ENCODE measurements at regions not wholly inside any gene's neighbourhood (a gene's known extent, or its start where the extent isn't known, plus 50 kb on each side); places are given as distances from the start of the nearest gene placed in this dataset.

GRCh38 chr12:70083677-70084020 lies 159.6 kb upstream of the CNOT2 start:
- Mint-ChIP-seq H3K27ac (no peak overlapping the region), H3K9me3 (peaks cover 19% of the 10 kb centered on the region), H3K36me3 (ENCODE audit: low read depth) (peaks cover 5% of the 10 kb centered on the region), H3K4me1 (peaks cover 5% of the 10 kb centered on the region), H3K27me3 (ENCODE audit: insufficient read depth, low read depth, poor library complexity) (peaks cover 4% of the 10 kb centered on the region), H3K4me3 (no peak overlapping the region)
- H4K20me1 ChIP-seq (replicated peaks; ENCODE audit: insufficient read depth) = no peaks in the 10 kb centered on the region
- H3K4me2 ChIP-seq = no peak overlapping the region
- no peak for ATAC-seq
- no peak overlapping the region for H3K4me3 ChIP-seq
- DNase-seq (ENCODE audit: low spot score) = no peak
- H3F3A ChIP-seq (replicated peaks; ENCODE audit: low read depth) = no peaks in the 10 kb centered on the region
- H3K27me3 ChIP-seq (ENCODE audit: insufficient read depth) = no peaks in the 10 kb centered on the region
- TF ChIP-seq CREB1 (CRISPR knock-in tag; IDR thresholded peaks at IDR 0.05; ENCODE audit: low read depth) (no peak), STAT1 (IDR thresholded peaks at IDR 0.05; ENCODE audit: unreplicated experiment) (no peak), ETS1 (IDR thresholded peaks at IDR 0.05) (no peak), ZNF331 (CRISPR knock-in tag; IDR thresholded peaks at IDR 0.05; ENCODE audit: low read depth) (no peak), JUNB (IDR thresholded peaks at IDR 0.05; ENCODE audit: unreplicated experiment) (no peak), CTCF (conservative IDR thresholded peaks at IDR 0.05; ENCODE audit: low read depth in 2 of 2) (no peak), REST (IDR thresholded peaks at IDR 0.05; ENCODE audit: unreplicated experiment) (no peak), ZNF462 (CRISPR knock-in tag; IDR thresholded peaks at IDR 0.05) (no peak), NANOG (IDR thresholded peaks at IDR 0.05; ENCODE audit: borderline replicate concordance) (no peak), EZH2 (IDR thresholded peaks at IDR 0.05; ENCODE audit: low read depth, unreplicated experiment) (no peak), ZNF114 (CRISPR knock-in tag; IDR thresholded peaks at IDR 0.05) (no peak), EZH2phosphoT487 (IDR thresholded peaks at IDR 0.05; ENCODE audit: unreplicated experiment) (no peak), POLR2AphosphoS5 (IDR thresholded peaks at IDR 0.05; ENCODE audit: low read depth) (no peak)
- H3K36me3 ChIP-seq (ENCODE audit: insufficient read depth) = no peaks in the 10 kb centered on the region
- H3K4me1 ChIP-seq (ENCODE audit: insufficient read depth) = no peaks in the 10 kb centered on the region; the same call in 1 of the 2 replicates
- H2AFZ ChIP-seq = no peak overlapping the region
- no peaks in the 10 kb centered on the region for H3K9me2 ChIP-seq (ENCODE audit: insufficient read depth)
- no peaks in the 10 kb centered on the region for H3K79me2 ChIP-seq (replicated peaks; ENCODE audit: insufficient read depth)
- H3K27ac ChIP-seq (ENCODE audit: low read depth) = no peak overlapping the region
